HG03432 (cell line): ENCODE measurements at regions not wholly inside any gene's neighbourhood (a gene's known extent, or its start where the extent isn't known, plus 50 kb on each side); places are given as distances from the start of the nearest gene placed in this dataset.
"Not testable (repeated sequence)": the region's sequence is repeated elsewhere in the genome, so short reads cannot be mapped to it uniquely, and the experiment has no call there.

ENCODE experiments used
- ATAC-seq: cut with Tn5 transposase; IDR thresholded peaks from one replicate; pipeline ENCODE4 v1.9.1; 2021; ENCODE audit warnings: mild to moderate bottlenecking, moderate library complexity; ENCODE audit not compliant: unreplicated experiment

DNA sequence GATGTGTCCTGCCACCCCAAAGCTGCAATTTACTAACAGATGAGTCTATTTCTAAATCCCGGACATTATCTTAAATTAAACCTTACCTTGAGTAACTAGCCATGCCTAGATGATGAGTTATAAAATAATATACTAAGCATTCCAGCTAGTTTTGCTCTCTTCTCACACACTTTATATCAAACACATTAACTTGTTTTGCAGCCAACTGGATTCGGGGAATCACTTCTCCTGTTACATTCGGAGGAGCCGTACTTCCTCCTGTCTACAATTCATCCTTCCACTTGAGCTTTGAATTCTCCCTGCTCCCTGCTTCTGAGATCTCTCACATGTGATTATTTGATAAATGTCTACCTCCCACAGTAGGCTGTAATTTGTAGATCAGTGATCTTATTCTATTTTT is 420.1 kb downstream of the GJA1 start:
- ATAC-seq: no peak

- no peak for ATAC-seq
These were observed 420.9 kb downstream of the GJA1 start for GRCh38 chr6:121856296-121856695.

- ATAC-seq: no peak
These were observed 422.1 kb downstream of the GJA1 start for GRCh38 chr6:121857551-121857950.

- no peak for ATAC-seq
These were observed 422.9 kb downstream of the GJA1 start for GRCh38 chr6:121858310-121858709.

DNA sequence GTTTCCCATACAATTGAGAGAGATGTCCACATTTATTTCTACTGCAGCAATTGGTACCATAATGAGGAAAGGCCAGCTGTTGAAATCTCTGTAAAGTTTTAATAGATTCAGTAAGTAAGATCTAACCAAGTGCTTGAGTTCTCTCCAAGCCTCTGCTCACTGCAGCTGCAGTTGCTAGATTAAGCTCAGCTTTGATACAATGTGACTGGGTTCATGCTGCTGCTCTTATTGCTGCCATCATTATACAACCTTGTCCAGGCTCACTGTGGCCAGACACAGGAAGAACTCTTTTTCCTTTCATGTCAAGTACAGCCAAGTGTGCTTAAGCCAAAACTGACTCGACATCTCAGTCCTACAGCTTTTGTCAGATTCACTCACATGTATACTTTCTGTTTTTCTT is 423.5 kb downstream of the GJA1 start:
- no peak for ATAC-seq

DNA sequence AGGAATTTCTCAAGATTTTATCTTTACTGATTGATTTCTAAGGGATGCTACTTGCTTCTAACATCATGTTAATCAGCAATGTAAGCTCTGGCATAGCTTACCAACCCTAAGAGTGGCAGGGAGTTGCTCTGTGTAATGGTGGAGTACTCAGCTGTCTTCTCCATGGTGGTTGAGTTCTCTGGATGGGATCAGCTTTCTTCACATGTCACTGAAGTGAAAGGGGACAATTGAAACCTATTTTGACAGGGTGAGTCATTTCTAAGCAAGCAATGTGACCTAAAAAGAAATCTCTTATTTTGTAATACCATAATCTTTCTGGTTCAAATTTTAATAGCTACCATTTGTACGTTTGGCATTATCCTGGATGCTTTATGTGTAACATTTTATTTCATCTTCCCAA is 430.4 kb downstream of the GJA1 start:
- no peak for ATAC-seq

DNA sequence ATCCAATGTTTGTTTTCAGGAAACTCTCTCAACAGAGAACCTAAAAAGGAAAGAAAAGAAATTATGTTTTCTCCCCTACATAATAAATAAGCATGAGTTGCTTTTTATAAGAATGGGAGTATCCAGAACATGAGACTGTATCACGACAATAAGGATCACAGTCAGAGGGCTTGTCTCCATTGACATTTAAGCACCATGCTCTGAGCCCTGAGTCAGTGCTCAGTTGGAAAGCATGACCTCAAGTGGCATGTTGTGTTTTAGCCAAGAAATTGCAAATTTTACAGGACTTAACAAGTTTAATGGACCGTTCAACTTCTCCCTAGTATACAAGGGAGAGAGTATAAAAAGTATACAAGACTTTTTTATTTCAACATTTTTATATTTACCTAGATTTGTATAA is 431.6 kb downstream of the GJA1 start:
- ATAC-seq: no peak

DNA sequence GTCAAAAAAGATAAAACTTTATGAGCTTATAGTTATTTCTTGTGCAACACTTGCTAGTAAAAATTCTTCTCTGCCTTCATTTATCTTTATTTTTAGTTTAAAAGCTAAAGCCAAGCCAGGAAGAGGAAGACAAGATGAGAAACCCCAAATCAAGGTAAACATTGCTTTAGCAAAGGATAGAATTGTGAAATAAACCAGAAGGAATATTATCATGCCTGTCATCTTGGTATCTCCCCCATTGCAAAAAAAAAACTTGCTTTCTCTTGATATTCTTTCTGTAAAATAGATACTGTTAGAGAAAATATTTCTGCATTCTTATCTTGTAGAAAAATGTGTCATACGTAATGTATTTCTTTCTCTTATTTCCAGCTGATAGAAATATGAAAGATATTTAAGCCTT is 432.8 kb downstream of the GJA1 start:
- no peak for ATAC-seq

GRCh38 chr6:121873595-121873994 is 438.1 kb downstream of the GJA1 start:
- no peak for ATAC-seq

DNA sequence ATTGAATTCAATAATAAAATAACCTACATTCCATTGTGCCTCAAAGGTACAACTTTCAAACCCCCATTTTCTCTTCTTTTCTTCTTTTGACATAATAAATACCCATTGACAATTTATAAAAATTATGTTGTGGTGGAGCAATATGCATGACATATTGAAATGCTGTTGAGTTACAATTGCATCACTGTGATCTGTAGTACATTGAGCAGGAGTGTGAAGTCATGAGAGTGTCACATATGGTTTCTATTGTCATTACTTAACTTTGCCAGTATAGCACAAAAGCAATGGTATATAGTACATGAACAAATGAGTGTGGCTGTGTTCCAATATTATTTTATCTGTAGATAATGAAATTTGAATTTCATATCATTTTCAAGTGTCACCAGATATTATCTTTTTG is 441.3 kb downstream of the GJA1 start:
- ATAC-seq: no peak

- no peak for ATAC-seq
These were observed 443.7 kb downstream of the GJA1 start for GRCh38 chr6:121879149-121879548.

DNA sequence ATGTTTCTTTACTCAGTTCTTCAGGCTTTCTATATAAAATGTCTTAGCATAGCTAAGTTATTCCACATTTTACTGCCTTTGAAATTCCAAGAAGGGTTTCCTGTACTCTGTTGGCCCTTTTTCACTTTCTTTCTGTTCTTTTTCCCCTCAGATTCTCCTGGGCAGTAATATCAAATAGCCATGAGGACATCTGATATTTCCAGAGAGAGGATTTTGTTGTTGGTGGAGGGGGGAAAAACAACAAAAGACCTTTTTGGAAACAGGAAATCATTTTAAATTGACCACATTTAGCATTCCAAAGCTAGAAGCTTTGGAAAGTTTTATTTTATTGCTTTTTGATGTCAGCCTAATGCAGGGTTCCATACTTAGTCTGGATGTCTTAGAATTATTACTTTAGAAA is 445.4 kb downstream of the GJA1 start:
- no peak for ATAC-seq

- ATAC-seq: no peak
These were observed 446.7 kb downstream of the GJA1 start for GRCh38 chr6:121881974-121882667.

GRCh38 chr6:121884091-121884490 is 448.6 kb downstream of the GJA1 start:
- ATAC-seq: no peak

DNA sequence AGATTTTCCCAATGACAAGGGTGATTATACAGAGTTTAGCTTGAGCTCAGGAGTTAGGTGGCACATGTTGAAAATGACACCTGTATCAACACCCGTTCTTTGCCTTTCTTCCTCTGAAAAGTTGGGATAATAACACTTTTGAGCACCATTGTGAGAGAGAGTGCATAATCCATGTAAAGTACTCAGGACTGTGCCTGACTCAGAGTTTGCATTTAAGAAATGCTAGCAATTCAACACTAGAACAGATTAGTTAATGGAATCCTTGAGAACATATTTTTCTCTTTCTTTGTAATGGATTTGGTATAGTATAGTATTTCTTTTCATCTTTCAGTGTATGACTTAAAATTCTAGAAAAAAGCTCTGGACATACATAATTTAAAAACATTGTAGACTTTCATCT is 449.2 kb downstream of the GJA1 start:
- no peak for ATAC-seq

DNA sequence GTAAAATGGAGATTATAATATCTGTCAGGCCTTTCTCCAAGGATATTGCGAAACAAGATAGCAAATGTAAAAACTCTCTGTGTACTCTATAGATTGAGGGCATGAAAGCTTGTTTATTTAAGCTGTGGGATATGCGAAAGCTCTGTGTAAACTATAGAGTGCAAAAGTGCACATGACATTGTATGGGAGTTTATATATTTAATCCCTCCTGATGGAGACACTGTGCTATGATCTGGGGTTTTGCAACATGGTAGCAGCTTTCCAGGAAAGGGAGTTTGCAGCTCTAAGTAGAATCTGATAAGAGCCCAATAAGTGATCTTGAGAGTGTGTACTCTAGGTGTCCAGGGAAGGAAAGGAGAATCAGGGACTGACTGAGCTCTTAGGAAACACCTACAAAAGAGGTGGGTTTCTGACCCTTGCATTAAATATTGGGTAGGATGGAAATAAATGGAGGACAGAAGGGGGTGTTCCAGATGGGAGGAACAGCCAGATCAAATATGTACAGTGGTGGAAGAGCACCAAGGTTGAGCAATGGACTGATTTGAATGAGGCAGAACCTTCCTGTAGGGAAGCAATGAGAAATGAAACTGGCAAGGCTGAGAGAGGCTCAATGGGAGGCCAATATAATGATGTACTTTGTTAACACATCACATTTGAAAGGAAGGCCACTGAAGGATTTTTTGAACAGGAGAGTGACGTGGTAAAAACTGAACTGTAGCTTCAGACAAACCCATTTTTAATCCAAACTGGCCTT is 450.1 kb downstream of the GJA1 start:
- ATAC-seq: no peak

GRCh38 chr6:121886223-121886830 is 450.9 kb downstream of the GJA1 start:
- no peak for ATAC-seq

DNA sequence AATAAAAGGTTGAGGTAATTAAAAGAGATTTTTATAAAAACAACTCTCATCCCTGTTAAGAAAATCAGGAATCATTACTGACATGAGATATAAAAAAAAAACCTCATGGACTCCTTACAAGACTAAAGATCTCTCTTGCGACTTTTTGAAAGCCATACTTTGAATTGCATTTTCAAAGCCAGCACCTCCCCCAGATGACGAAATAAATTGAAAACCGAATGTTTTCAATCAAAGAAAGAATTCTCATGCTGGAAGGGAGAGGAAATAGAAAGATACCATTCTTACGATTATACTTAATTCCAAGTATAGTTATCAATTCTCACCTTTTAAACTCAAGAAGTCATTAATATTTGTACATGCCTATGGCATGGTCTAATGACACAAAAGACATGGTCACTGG is 452.3 kb downstream of the GJA1 start:
- ATAC-seq: no peak

GRCh38 chr6:121890307-121890910 is 455.0 kb downstream of the GJA1 start:
- no peak for ATAC-seq

GRCh38 chr6:121895731-121896130 is 460.3 kb downstream of the GJA1 start:
- ATAC-seq: not testable (repeated sequence)

GRCh38 chr6:121896363-121896762 is 460.9 kb downstream of the GJA1 start:
- no peak for ATAC-seq

- no peak for ATAC-seq
These were observed 461.3 kb downstream of the GJA1 start for GRCh38 chr6:121896771-121897170.
